Chondrocyte (in vitro differentiated cells): ENCODE measurements at regions not wholly inside any gene's neighbourhood (a gene's known extent, or its start where the extent isn't known, plus 50 kb on each side); places are given as distances from the start of the nearest gene placed in this dataset.

Experiments
- DNase-seq: peaks from one replicate; pipeline ENCODE4 v3.0.0; 2021; ENCODE audit warnings: mixed read lengths, low spot score
- H3K27ac Mint-ChIP-seq: one replicate; pipeline ENCODE4 v1.8.0; 2021; ENCODE audit warnings: mild to moderate bottlenecking, moderate library complexity, mixed read lengths; ENCODE audit not compliant: unreplicated experiment
- H3K27me3 Mint-ChIP-seq: 2 replicates; pipeline ENCODE4 v1.8.0; 2021; ENCODE audit warnings: low read depth, mixed read lengths
- H3K36me3 Mint-ChIP-seq: 2 replicates; pipeline ENCODE4 v1.8.0; 2021; ENCODE audit warnings: low read depth, mixed read lengths
- H3K4me1 Mint-ChIP-seq: 2 replicates; pipeline ENCODE4 v1.8.0; 2021; ENCODE audit warnings: low read depth, mild to moderate bottlenecking, mixed read lengths
- H3K4me3 Mint-ChIP-seq: one replicate; pipeline ENCODE4 v1.8.0; 2021; ENCODE audit warnings: mild to moderate bottlenecking, moderate library complexity, mixed read lengths; ENCODE audit not compliant: unreplicated experiment
- H3K9me3 Mint-ChIP-seq: 2 replicates; pipeline ENCODE4 v1.8.0; 2021; ENCODE audit warnings: low read depth, mixed read lengths
- TF ChIP-seq, protein P1 (sequence below): fragments of 200-600 bp; sonication (generic); IDR thresholded peaks from 2 replicates; pipeline ENCODE4 v1.5.0; 2021; ENCODE audit warnings: antibody characterized with exemption, mild to moderate bottlenecking, moderate library complexity

DNA sequence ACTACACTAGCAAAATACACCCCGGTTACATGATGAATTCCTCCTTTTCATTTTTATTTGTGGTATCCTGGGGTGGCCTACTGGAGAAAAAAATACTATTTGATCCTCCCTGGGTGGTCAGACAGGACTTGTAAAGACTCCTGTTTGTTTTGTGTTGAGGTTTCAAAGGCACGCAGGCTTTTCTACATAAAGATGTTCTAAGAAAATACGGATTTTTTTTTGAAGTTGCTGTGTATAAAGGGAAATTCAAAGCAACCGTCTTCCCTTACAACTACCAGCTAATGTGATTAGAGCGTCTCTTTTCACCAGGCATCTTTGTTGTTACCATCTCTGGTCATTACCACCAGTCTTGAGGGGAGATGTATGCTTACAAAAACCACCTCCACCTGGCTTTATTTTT is 187.1 kb downstream of the SOX4 start:
- H3K27ac Mint-ChIP-seq = no peak overlapping the region
- H3K4me3 Mint-ChIP-seq = no peak overlapping the region
- TF ChIP-seq, protein P1, sequence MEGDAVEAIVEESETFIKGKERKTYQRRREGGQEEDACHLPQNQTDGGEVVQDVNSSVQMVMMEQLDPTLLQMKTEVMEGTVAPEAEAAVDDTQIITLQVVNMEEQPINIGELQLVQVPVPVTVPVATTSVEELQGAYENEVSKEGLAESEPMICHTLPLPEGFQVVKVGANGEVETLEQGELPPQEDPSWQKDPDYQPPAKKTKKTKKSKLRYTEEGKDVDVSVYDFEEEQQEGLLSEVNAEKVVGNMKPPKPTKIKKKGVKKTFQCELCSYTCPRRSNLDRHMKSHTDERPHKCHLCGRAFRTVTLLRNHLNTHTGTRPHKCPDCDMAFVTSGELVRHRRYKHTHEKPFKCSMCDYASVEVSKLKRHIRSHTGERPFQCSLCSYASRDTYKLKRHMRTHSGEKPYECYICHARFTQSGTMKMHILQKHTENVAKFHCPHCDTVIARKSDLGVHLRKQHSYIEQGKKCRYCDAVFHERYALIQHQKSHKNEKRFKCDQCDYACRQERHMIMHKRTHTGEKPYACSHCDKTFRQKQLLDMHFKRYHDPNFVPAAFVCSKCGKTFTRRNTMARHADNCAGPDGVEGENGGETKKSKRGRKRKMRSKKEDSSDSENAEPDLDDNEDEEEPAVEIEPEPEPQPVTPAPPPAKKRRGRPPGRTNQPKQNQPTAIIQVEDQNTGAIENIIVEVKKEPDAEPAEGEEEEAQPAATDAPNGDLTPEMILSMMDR = no peak
- H3K9me3 Mint-ChIP-seq = no peaks in the 10 kb centered on the region
- H3K36me3 Mint-ChIP-seq = no peaks in the 10 kb centered on the region
- no peaks in the 10 kb centered on the region for H3K27me3 Mint-ChIP-seq
- no peak for DNase-seq
- H3K4me1 Mint-ChIP-seq = peaks cover 7% of the 10 kb centered on the region

DNA sequence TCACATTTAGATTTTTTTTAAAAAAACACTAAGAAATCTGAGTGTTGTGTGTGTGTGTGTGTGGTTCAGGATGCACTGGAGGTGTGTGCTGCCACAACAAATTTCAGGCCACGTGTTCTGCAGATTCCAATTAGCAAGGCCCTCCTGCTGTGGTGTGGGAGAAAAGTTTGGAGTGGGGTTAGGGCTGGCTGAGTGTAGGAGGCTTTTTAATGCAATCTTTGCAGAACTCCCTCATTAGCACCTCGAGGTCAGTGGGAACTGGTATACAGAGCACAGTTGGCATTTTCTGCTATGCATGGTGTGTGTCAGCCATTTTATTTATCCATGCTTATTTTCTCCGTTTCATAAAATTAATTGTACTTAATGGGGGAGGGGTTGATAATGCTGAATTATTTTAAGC is 187.6 kb downstream of the SOX4 start:
- TF ChIP-seq, protein P1 = no peak
- no peaks in the 10 kb centered on the region for H3K9me3 Mint-ChIP-seq
- H3K27me3 Mint-ChIP-seq = no peaks in the 10 kb centered on the region
- no peaks in the 10 kb centered on the region for H3K36me3 Mint-ChIP-seq
- DNase-seq = no peak
- H3K4me3 Mint-ChIP-seq = no peak overlapping the region
- H3K27ac Mint-ChIP-seq = no peak overlapping the region
- H3K4me1 Mint-ChIP-seq = peaks cover 7% of the 10 kb centered on the region

DNA sequence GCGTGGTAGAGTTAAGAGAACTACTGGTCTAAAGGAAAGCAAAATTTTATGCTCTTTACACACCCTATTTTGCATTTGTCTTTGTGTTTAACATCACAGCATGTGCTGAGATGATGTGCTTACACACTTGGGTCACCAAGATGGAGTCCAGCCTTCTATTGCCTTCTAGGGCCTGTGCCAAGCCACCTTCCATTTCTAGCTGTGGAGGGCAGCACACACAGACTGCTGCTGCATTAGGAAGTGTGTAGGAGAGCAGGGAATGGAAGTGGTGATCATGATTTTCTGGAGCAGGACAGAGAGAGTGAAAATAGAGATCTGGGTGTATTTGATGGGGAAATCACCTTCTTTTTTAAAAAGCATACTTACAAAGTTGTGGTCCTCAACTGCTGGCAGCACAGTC is 191.6 kb downstream of the SOX4 start:
- TF ChIP-seq, protein P1 = no peak
- no peaks in the 10 kb centered on the region for H3K9me3 Mint-ChIP-seq
- H3K27me3 Mint-ChIP-seq = no peaks in the 10 kb centered on the region
- no peaks in the 10 kb centered on the region for H3K36me3 Mint-ChIP-seq
- no peak overlapping the region for H3K27ac Mint-ChIP-seq
- no peak overlapping the region for H3K4me3 Mint-ChIP-seq
- no peak for DNase-seq
- H3K4me1 Mint-ChIP-seq = peaks cover 6% of the 10 kb centered on the region

DNA sequence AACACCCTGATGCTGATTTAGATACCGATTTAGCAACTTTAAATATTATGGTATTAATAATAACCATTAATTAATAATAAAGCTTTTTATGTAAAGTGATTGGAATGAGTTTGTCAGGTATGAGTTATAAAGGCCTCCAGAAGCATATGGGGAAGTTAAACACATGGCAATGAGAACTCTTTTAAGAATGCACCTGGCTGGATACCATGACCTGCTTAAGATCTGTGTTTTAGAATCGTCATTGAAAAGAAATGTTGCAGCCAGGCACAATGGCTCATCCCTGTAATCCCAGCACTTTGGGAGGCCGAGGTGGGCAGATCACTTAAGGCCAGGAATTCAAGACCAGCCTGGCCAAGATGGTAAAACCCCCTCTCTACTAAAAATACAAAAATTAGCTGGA is 197.5 kb downstream of the SOX4 start:
- no peaks in the 10 kb centered on the region for H3K36me3 Mint-ChIP-seq
- TF ChIP-seq, protein P1 = no peak
- no peaks in the 10 kb centered on the region for H3K4me1 Mint-ChIP-seq
- no peak overlapping the region for H3K4me3 Mint-ChIP-seq
- no peak for DNase-seq
- no peaks in the 10 kb centered on the region for H3K9me3 Mint-ChIP-seq
- no peaks in the 10 kb centered on the region for H3K27me3 Mint-ChIP-seq
- H3K27ac Mint-ChIP-seq = no peak overlapping the region

DNA sequence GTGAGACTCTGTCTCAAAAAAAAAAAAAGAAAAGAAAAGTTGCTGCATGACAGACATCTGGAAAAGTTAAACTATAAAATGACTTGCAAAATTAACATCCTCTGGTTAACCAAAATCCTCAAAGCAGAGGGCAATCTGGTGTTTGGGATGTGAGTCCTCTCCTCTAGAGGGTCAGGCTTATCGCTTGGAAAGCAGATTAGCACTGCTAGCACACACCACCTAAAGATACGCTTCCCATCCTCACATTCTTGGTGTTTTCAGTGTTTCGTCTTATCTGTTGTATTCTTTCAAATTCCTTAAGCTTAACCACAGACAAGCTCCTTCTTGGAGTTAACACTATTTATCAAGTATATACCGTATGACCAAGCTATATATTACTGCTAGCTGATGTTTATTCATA is 198.0 kb downstream of the SOX4 start:
- no peak for DNase-seq
- Mint-ChIP-seq H3K9me3 (no peaks in the 10 kb centered on the region), H3K4me1 (no peaks in the 10 kb centered on the region), H3K36me3 (no peaks in the 10 kb centered on the region), H3K4me3 (no peak overlapping the region), H3K27ac (no peak overlapping the region), H3K27me3 (no peaks in the 10 kb centered on the region)
- TF ChIP-seq, protein P1 = no peak
